HG02642 (cell line): ENCODE measurements at regions not wholly inside any gene's neighbourhood (a gene's known extent, or its start where the extent isn't known, plus 50 kb on each side); places are given as distances from the start of the nearest gene placed in this dataset.

Experiments used
- ATAC-seq: cut with Tn5 transposase; IDR thresholded peaks from one replicate; pipeline ENCODE4 v1.9.1; 2021; ENCODE audit warnings: mild to moderate bottlenecking; ENCODE audit not compliant: unreplicated experiment, poor library complexity

- ATAC-seq: no peak
Measured at GRCh38 chr5:114208120-114208519, 153.8 kb upstream of the KCNN2 start.

- no peak for ATAC-seq
Measured at GRCh38 chr5:114208588-114208987, 153.3 kb upstream of the KCNN2 start.

- ATAC-seq: no peak
Measured at GRCh38 chr5:114210662-114211061, 151.2 kb upstream of the KCNN2 start.

- ATAC-seq: no peak
Measured at GRCh38 chr5:114221807-114222206, 140.1 kb upstream of the KCNN2 start.

- ATAC-seq: peak; percentile 60
Measured at GRCh38 chr5:114223866-114224265, 138.0 kb upstream of the KCNN2 start.

GRCh38 chr5:114237766-114238165 is 124.1 kb upstream of the KCNN2 start:
- no peak for ATAC-seq

GRCh38 chr5:114238771-114239313 is 123.0 kb upstream of the KCNN2 start:
- ATAC-seq: no peak

- no peak for ATAC-seq
Measured at GRCh38 chr5:114243281-114243971, 118.4 kb upstream of the KCNN2 start.

- no peak for ATAC-seq
Measured at GRCh38 chr5:114243972-114244317, 117.9 kb upstream of the KCNN2 start.

GRCh38 chr5:114249823-114250222 is 112.0 kb upstream of the KCNN2 start:
- no peak for ATAC-seq

GRCh38 chr5:114250536-114250935 is 111.3 kb upstream of the KCNN2 start:
- ATAC-seq: no peak

- ATAC-seq: no peak
Measured at GRCh38 chr5:114252226-114252625, 109.6 kb upstream of the KCNN2 start.

GRCh38 chr5:114255260-114255659 is 106.6 kb upstream of the KCNN2 start:
- no peak for ATAC-seq

GRCh38 chr5:114261989-114262388 is 99.9 kb upstream of the KCNN2 start:
- no peak for ATAC-seq

- ATAC-seq: no peak
Measured at GRCh38 chr5:114265432-114266060, 96.3 kb upstream of the KCNN2 start.

GRCh38 chr5:114266374-114266773 is 95.5 kb upstream of the KCNN2 start:
- no peak for ATAC-seq

- ATAC-seq: no peak
Measured at GRCh38 chr5:114296191-114296590, 65.7 kb upstream of the KCNN2 start.

- ATAC-seq: no peak
Measured at GRCh38 chr5:114297915-114298314, 64.0 kb upstream of the KCNN2 start.

- peak; percentile 58 for ATAC-seq
Measured at GRCh38 chr5:114305402-114306207, 56.3 kb upstream of the KCNN2 start.

- ATAC-seq: no peak
Measured at GRCh38 chr5:114308017-114308416, 53.9 kb upstream of the KCNN2 start.

GRCh38 chr5:114308508-114308907 is 53.4 kb upstream of the KCNN2 start:
- ATAC-seq: no peak
